ENCODE measurements at regions not wholly inside any gene's neighbourhood (a gene's known extent, or its start where the extent isn't known, plus 50 kb on each side); places are given as distances from the start of the nearest gene placed in this dataset.

DNA sequence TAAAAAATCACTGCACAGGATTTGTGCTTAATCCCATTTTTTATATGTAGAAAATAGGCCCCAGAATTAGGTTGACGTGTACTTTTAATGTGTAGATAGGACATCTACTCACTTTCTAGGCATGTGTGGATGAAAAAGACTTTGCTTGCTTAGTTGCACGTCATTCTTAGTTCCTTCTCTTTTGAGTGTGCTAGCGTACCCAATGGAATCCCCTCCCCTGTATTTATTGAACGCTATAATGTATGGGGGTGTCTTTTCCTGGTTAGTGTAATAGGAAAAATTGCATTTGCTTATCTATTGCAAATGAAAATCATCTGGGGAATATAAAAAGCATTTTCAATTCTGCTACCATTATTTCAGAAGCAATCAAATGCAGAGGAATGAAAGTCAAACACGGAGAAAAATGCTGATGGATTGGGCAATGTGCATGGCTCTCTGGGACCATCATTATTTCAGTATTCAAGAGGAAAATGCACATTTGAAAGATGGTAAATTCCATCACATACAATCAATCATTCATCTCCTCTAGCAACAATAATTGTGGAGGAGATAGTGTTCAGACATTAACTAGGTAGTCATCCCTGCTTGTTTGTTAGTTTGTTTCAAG lies 277.0 kb upstream of the B3GALT2 start:
- ChIA-PET POLR2A (no interaction called here), RAD21 (ENCODE audit: unreplicated experiment) (no interaction called here), SMC1A (ENCODE audit: uncharacterized antibody, unreplicated experiment) (interaction anchor here (1.7 kb wide), 1 partner anchor 14 kb away, joined by 6 read pairs; no protein-coding TSS in a partner anchor), CTCF (no interaction called here)
- WGBS (ENCODE audit: insufficient coverage, insufficient replicate concordance, low lambda C conversion rate, missing lambda C conversion rate) = 63% methylated on average over 5 of the region's 5 CpGs
- BruUV-seq (replicated peaks) = no TSS peak
- ATAC-seq (no peak), DNase-seq (ENCODE audit: low read depth, low spot score) (no peak), FAIRE-seq (no peak)
- Histone ChIP-seq H3K79me2 (ENCODE audit: control insufficient read depth, insufficient read depth, low read length) (no peaks in the 10 kb centered on the region), H3K27ac (ENCODE audit: control insufficient read depth, insufficient read depth) (no peak overlapping the region), H3K4me3 (no peak overlapping the region), H3K36me3 (ENCODE audit: control insufficient read depth in 2 of 2, insufficient read depth in 2 of 2, low read length in 1 of 2) (no peaks in the 10 kb centered on the region), H3K9me3 (replicated peaks; ENCODE audit: control insufficient read depth, insufficient read depth, low read length) (no peaks in the 10 kb centered on the region), H3K4me2 (ENCODE audit: control insufficient read depth, insufficient read depth) (no peak overlapping the region), H3K4me1 (ENCODE audit: control insufficient read depth, insufficient read depth, low read length) (no peaks in the 10 kb centered on the region), H4K20me1 (ENCODE audit: control insufficient read depth, insufficient read depth) (no peaks in the 10 kb centered on the region), H3K27me3 (replicated peaks in 1 of 2; ENCODE audit: control insufficient read depth in 2 of 2, insufficient read depth in 2 of 2, low read length in 1 of 2) (no peaks in the 10 kb centered on the region), H3K9ac (ENCODE audit: control insufficient read depth, insufficient read depth, low read length) (no peak overlapping the region), H2AFZ (ENCODE audit: control insufficient read depth, low read depth, low read length) (no peak overlapping the region)
- intact Hi-C loops (cut with micrococcal nuclease; ENCODE audit: unreplicated experiment) = no loop called here
- TF ChIP-seq MYC (IDR thresholded peaks at IDR 0.05; ENCODE audit: insufficient read depth, insufficient read length, insufficient replicate concordance, low read length, severe bottlenecking) = no peak
- in situ Hi-C loops (cut with MboI) = no loop called here

DNA sequence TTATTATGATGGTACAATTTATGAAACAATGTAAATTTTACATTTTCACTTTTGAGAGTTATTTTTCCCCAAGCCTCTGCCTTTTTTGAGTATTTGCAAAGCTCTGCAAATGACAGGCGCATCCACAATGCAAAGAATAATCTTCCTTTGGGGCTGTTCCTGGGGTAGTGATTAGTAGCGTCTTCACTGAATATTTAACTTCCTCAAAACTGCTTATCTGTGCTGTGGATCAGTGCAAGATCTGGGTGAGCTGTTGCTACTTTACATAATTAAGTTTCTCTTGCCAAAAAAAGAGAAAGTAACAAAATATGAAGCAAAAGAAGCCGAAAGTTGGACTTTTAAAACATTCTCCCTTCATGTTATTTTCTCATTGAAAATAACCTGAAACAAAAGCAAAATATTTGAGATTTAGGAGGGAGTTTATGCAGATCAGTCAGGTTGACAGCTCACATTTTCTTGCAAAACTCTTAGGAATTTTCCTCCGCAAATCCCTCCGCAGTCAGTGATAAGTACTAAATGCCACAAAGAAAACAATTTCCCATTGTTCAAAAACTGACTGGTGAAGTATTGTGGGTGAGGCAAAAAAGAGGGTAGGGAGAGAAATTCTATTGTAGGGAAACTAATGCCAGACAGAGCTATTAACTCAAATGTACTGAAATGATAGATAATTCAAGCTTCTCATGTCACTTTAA lies 276.4 kb upstream of the B3GALT2 start:
- H3K79me2 ChIP-seq (ENCODE audit: control insufficient read depth, insufficient read depth, low read length) = no peaks in the 10 kb centered on the region
- no peak for DNase-seq (ENCODE audit: low read depth, low spot score)
- FAIRE-seq = no peak
- POLR2A ChIA-PET = no interaction called here
- BruUV-seq (replicated peaks) = no TSS peak
- H2AFZ ChIP-seq (ENCODE audit: control insufficient read depth, low read depth, low read length) = no peak overlapping the region
- intact Hi-C loops (cut with micrococcal nuclease; ENCODE audit: unreplicated experiment) (no loop called here), in situ Hi-C loops (cut with MboI) (no loop called here)
- no peaks in the 10 kb centered on the region for H4K20me1 ChIP-seq (ENCODE audit: control insufficient read depth, insufficient read depth)
- H3K9ac ChIP-seq (ENCODE audit: control insufficient read depth, insufficient read depth, low read length) = no peak overlapping the region
- no peak overlapping the region for H3K4me3 ChIP-seq
- H3K27ac ChIP-seq (ENCODE audit: control insufficient read depth, insufficient read depth) = no peak overlapping the region
- RAD21 ChIA-PET (ENCODE audit: unreplicated experiment) = no interaction called here
- WGBS (ENCODE audit: insufficient coverage, insufficient replicate concordance, low lambda C conversion rate, missing lambda C conversion rate) = 46% methylated on average over 5 of the region's 5 CpGs
- H3K27me3 ChIP-seq (replicated peaks in 1 of 2; ENCODE audit: control insufficient read depth in 2 of 2, insufficient read depth in 2 of 2, low read length in 1 of 2) = no peaks in the 10 kb centered on the region
- no peaks in the 10 kb centered on the region for H3K4me1 ChIP-seq (ENCODE audit: control insufficient read depth, insufficient read depth, low read length)
- H3K4me2 ChIP-seq (ENCODE audit: control insufficient read depth, insufficient read depth) = no peak overlapping the region
- SMC1A ChIA-PET (ENCODE audit: uncharacterized antibody, unreplicated experiment) = interaction anchor here (1.7 kb wide), 1 partner anchor 15 kb away, joined by 6 read pairs; no protein-coding TSS in a partner anchor
- ATAC-seq = no peak
- CTCF ChIA-PET = no interaction called here
- no peaks in the 10 kb centered on the region for H3K9me3 ChIP-seq (replicated peaks; ENCODE audit: control insufficient read depth, insufficient read depth, low read length)
- no peaks in the 10 kb centered on the region for H3K36me3 ChIP-seq (ENCODE audit: control insufficient read depth in 2 of 2, insufficient read depth in 2 of 2, low read length in 1 of 2)
- TF ChIP-seq, protein P1, sequence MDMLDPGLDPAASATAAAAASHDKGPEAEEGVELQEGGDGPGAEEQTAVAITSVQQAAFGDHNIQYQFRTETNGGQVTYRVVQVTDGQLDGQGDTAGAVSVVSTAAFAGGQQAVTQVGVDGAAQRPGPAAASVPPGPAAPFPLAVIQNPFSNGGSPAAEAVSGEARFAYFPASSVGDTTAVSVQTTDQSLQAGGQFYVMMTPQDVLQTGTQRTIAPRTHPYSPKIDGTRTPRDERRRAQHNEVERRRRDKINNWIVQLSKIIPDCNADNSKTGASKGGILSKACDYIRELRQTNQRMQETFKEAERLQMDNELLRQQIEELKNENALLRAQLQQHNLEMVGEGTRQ (IDR thresholded peaks at IDR 0.05; ENCODE audit: borderline replicate concordance, low read depth, low read length) = no peak
- TF ChIP-seq ESRRA (IDR thresholded peaks at IDR 0.05; ENCODE audit: low read length) (no peak), HCFC1 (IDR thresholded peaks at IDR 0.05; ENCODE audit: low read length) (no peak), EED (IDR thresholded peaks at IDR 0.05; ENCODE audit: low read depth) (no peak), RFX5 (IDR thresholded peaks at IDR 0.05; ENCODE audit: low read depth, low read length) (no peak), RCOR1 (conservative IDR thresholded peaks at IDR 0.05; ENCODE audit: low read depth, low read length) (no peak), NR2F1 (conservative IDR thresholded peaks at IDR 0.05) (no peak)
- TF ChIP-seq, protein P2, sequence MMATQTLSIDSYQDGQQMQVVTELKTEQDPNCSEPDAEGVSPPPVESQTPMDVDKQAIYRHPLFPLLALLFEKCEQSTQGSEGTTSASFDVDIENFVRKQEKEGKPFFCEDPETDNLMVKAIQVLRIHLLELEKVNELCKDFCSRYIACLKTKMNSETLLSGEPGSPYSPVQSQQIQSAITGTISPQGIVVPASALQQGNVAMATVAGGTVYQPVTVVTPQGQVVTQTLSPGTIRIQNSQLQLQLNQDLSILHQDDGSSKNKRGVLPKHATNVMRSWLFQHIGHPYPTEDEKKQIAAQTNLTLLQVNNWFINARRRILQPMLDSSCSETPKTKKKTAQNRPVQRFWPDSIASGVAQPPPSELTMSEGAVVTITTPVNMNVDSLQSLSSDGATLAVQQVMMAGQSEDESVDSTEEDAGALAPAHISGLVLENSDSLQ (IDR thresholded peaks at IDR 0.05) = no peak
- TF ChIP-seq, protein P3, sequence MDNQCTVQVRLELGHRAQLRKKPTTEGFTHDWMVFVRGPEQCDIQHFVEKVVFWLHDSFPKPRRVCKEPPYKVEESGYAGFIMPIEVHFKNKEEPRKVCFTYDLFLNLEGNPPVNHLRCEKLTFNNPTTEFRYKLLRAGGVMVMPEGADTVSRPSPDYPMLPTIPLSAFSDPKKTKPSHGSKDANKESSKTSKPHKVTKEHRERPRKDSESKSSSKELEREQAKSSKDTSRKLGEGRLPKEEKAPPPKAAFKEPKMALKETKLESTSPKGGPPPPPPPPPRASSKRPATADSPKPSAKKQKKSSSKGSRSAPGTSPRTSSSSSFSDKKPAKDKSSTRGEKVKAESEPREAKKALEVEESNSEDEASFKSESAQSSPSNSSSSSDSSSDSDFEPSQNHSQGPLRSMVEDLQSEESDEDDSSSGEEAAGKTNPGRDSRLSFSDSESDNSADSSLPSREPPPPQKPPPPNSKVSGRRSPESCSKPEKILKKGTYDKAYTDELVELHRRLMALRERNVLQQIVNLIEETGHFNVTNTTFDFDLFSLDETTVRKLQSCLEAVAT (IDR thresholded peaks at IDR 0.05) = no peak
